Calu3 (cell line): ENCODE measurements at regions not wholly inside any gene's neighbourhood (a gene's known extent, or its start where the extent isn't known, plus 50 kb on each side); places are given as distances from the start of the nearest gene placed in this dataset.

Experiments used
- BruUV-seq: library from RNA; stranded (reverse); fragments of 400-500 nt; replicated peaks from 2 replicates; lab custom pipeline; 2021; lab: Mats Ljungman, UMichigan
- CTCF ChIA-PET: fragments of 300-600 bp; sonication (Branson Sonifier 250); formaldehyde crosslinking; loops from one replicate; lab custom pipeline; 2022; ENCODE audit warnings: antibody characterized with exemption; lab: Charles Lee
- DNase-seq: peaks from one replicate; pipeline ENCODE4 v3.0.0; 2022
- H3K27ac Mint-ChIP-seq: one replicate; pipeline ENCODE4 v1.8.0; 2022; ENCODE audit warnings: mixed read lengths; ENCODE audit not compliant: unreplicated experiment
- H3K27me3 Mint-ChIP-seq: one replicate; pipeline ENCODE4 v1.8.0; 2022; ENCODE audit warnings: mixed read lengths; ENCODE audit not compliant: unreplicated experiment
- H3K36me3 Mint-ChIP-seq: one replicate; pipeline ENCODE4 v1.8.0; 2022; ENCODE audit warnings: mild to moderate bottlenecking, moderate library complexity, mixed read lengths; ENCODE audit not compliant: insufficient read depth, unreplicated experiment
- H3K4me1 Mint-ChIP-seq: one replicate; pipeline ENCODE4 v1.8.0; 2022; ENCODE audit warnings: mild to moderate bottlenecking, low read depth, mixed read lengths; ENCODE audit not compliant: unreplicated experiment
- H3K4me3 Mint-ChIP-seq: one replicate; pipeline ENCODE4 v1.8.0; 2022; ENCODE audit warnings: mild to moderate bottlenecking, low read depth, moderate library complexity, mixed read lengths; ENCODE audit not compliant: unreplicated experiment
- H3K9me3 Mint-ChIP-seq: one replicate; pipeline ENCODE4 v1.8.0; 2022; ENCODE audit warnings: low read depth, mixed read lengths; ENCODE audit not compliant: unreplicated experiment
- intact Hi-C: fragments of 100-400 bp; cut with micrococcal nuclease; formaldehyde crosslinking; loops from one replicate; pipeline ENCODE4 v1.10.0; 2022; ENCODE audit not compliant: unreplicated experiment
- TF ChIP-seq, protein P1 (sequence below): fragments of 200-600 bp; IDR thresholded peaks from one replicate; pipeline ENCODE4 v1.8.0; 2022; ENCODE audit warnings: antibody characterized with exemption; ENCODE audit not compliant: unreplicated experiment

DNA sequence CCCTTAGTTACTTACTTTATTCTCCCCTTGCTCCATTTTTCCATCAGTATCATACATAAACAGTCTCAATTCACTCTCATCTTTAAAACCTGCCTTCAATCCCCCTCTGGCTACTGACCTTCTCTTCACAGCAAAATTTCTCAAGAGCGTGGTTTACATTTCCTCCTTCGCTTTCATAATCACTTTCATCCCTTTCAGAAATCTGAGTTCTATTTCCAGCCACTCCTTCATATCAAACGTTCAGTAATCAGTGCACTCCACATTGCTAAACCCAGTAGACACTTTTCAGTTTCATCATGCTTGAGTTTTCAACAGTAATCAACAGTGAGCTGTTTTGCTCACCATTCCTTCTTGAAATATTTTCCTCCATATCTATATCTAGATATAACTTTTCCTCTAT, 176.7 kb upstream of the HSF2 start:
- Mint-ChIP-seq H3K4me3 (no peak overlapping the region), H3K27ac (no peak overlapping the region), H3K4me1 (no peaks in the 10 kb centered on the region), H3K27me3 (no peaks in the 10 kb centered on the region), H3K36me3 (no peaks in the 10 kb centered on the region), H3K9me3 (no peaks in the 10 kb centered on the region)
- BruUV-seq: no TSS peak
- DNase-seq: no peak
- TF ChIP-seq, protein P1, sequence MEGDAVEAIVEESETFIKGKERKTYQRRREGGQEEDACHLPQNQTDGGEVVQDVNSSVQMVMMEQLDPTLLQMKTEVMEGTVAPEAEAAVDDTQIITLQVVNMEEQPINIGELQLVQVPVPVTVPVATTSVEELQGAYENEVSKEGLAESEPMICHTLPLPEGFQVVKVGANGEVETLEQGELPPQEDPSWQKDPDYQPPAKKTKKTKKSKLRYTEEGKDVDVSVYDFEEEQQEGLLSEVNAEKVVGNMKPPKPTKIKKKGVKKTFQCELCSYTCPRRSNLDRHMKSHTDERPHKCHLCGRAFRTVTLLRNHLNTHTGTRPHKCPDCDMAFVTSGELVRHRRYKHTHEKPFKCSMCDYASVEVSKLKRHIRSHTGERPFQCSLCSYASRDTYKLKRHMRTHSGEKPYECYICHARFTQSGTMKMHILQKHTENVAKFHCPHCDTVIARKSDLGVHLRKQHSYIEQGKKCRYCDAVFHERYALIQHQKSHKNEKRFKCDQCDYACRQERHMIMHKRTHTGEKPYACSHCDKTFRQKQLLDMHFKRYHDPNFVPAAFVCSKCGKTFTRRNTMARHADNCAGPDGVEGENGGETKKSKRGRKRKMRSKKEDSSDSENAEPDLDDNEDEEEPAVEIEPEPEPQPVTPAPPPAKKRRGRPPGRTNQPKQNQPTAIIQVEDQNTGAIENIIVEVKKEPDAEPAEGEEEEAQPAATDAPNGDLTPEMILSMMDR: no peak
- CTCF ChIA-PET: interaction anchor here (0.6 kb wide), 1 partner anchor 1392 kb away, joined by 6 read pairs; no protein-coding TSS in a partner anchor
- intact Hi-C loops: no loop called here

DNA sequence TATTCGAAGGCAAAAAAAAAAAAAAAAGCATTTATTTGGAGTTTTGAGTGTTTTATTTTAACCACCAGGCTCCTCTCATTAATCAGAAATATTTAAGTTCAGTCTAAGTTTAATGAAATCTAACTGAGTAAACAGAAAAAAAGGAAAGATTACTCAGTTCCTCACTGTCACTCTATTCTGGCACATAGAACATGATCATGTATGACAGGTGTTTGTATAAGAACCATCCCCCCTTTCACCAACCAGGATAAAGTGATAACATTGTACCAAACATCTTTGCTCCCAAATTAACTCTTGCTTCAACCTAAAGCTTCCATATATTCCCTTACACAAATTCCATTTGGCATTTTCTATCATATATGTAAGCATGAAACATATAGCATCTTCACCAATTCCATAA, 176.2 kb upstream of the HSF2 start:
- TF ChIP-seq, protein P1: no peak
- Mint-ChIP-seq H3K36me3 (no peaks in the 10 kb centered on the region), H3K4me3 (no peak overlapping the region), H3K27ac (no peak overlapping the region), H3K9me3 (no peaks in the 10 kb centered on the region), H3K4me1 (no peaks in the 10 kb centered on the region), H3K27me3 (no peaks in the 10 kb centered on the region)
- CTCF ChIA-PET: interaction anchor here (0.6 kb wide), 1 partner anchor 1393 kb away, joined by 6 read pairs; no protein-coding TSS in a partner anchor
- no TSS peak for BruUV-seq
- no peak for DNase-seq
- intact Hi-C loops: no loop called here

DNA sequence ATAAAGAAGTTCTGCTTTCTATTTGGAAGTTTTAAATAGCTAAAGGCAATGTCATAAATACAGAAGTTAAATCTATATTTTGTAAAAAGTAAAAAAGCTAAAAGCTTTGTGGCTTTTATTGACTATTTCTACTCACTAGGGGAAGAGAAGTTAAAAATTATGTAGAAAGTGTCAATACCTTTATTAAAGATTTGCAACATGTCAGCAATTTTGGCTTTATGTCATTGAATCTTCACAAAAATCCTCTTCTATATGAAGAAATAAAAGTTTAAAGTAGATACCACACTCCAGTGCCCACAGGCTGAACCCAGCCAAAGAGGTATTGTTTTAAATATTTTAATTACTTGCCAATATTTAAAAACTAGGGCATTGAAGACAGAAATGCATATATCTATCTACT, 160.6 kb upstream of the HSF2 start:
- no TSS peak for BruUV-seq
- intact Hi-C loops: no loop called here
- Mint-ChIP-seq H3K4me1 (no peaks in the 10 kb centered on the region), H3K4me3 (no peak overlapping the region), H3K36me3 (no peaks in the 10 kb centered on the region), H3K27me3 (no peaks in the 10 kb centered on the region), H3K9me3 (peaks cover 6% of the 10 kb centered on the region), H3K27ac (no peak overlapping the region)
- TF ChIP-seq, protein P1: no peak
- DNase-seq: no peak
- CTCF ChIA-PET: no interaction called here

DNA sequence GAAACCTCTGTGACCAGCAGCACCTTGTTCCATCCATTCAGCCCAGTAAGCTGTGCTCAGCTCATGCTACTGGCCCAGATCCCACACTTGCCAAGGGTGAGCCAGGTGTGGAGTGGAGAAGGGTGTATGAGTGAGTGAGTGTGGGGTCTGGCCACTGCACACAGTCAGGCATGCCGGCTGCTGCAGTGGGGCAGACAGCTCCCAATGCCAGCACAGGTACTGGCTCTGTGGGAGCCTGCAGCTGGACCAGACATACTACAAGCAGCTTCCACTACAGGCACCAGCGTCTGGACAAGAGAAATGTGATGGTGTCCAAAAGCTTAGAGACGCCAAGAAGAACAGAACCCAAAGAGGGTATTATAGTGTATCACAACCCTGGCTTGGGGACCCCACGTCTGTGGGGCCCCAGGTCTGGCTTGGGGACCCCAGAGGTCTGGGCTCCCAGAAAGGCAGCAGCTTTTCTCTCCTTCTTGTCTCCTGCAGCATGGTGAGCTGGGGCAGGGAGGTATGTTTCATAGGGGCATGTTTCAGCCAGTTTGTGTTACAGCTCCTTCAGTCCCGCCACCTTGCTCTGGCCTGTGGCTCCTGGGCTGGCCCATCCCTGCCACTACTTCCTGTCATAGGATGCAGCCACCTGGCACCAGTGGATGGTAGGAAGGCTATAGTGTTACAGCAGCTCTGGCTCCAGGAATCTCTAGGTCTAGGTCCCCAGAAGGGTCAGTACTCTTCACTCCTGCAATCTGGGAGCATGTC, 152.4 kb upstream of the HSF2 start:
- CTCF ChIA-PET: no interaction called here
- H3K4me1 Mint-ChIP-seq: no peaks in the 10 kb centered on the region
- TF ChIP-seq, protein P1: no peak
- DNase-seq: no peak
- no TSS peak for BruUV-seq
- H3K9me3 Mint-ChIP-seq: peaks cover 9% of the 10 kb centered on the region
- no peak overlapping the region for H3K27ac Mint-ChIP-seq
- H3K4me3 Mint-ChIP-seq: no peak overlapping the region
- no peaks in the 10 kb centered on the region for H3K27me3 Mint-ChIP-seq
- intact Hi-C loops: no loop called here
- no peaks in the 10 kb centered on the region for H3K36me3 Mint-ChIP-seq
